Small intestine (tissue), 7 donors: ENCODE measurements at regions not wholly inside any gene's neighbourhood (a gene's known extent, or its start where the extent isn't known, plus 50 kb on each side); places are given as distances from the start of the nearest gene placed in this dataset.
"Not testable (repeated sequence)": the region's sequence is repeated elsewhere in the genome, so short reads cannot be mapped to it uniquely, and the experiment has no call there.

Experiments used
- DNase-seq, 2 donors: peaks; one replicate each; pipeline versions ENCODE4 v3.0.0 to v3.0.0-alpha.2; 2013
- FAIRE-seq: peaks from 2 replicates; lab custom pipeline; 2012; peaks lifted over from hg19 to GRCh38; lab: Jason Lieb, UNC
- H3K27ac ChIP-seq, 3 donors: one replicate each; pipeline ENCODE4 v1.5.1; 2013; ENCODE audit warnings: low read length in 2 of 3, mild to moderate bottlenecking in 2 of 3, control low read depth in 1 of 3, inconsistent platforms in 1 of 3, low read depth in 1 of 3, moderate library complexity in 1 of 3
- H3K27me3 ChIP-seq, 3 donors: one replicate each; pipeline ENCODE4 v1.6.1; 2013; ENCODE audit warnings: low read length in 3 of 3, inconsistent platforms in 1 of 3; ENCODE audit not compliant: control insufficient read depth in 3 of 3, insufficient read depth in 3 of 3
- H3K36me3 ChIP-seq, 3 donors: one replicate each; pipeline ENCODE4 v1.6.1; 2013; ENCODE audit warnings: low read length in 3 of 3, inconsistent platforms in 1 of 3, low read depth in 1 of 3, mild to moderate bottlenecking in 1 of 3, moderate library complexity in 1 of 3; ENCODE audit not compliant: control insufficient read depth in 3 of 3, insufficient read depth in 2 of 3
- H3K4me1 ChIP-seq, 3 donors: one replicate each; pipeline ENCODE4 v1.6.1; 2013; ENCODE audit warnings: low read length in 2 of 3, inconsistent platforms in 1 of 3, low read depth in 1 of 3, mild to moderate bottlenecking in 1 of 3, moderate library complexity in 1 of 3; ENCODE audit not compliant: control insufficient read depth in 3 of 3, insufficient read depth in 2 of 3
- H3K4me3 ChIP-seq, 3 donors: one replicate each; pipeline ENCODE4 v1.5.1; 2013; ENCODE audit warnings: low read length in 3 of 3, control low read depth in 1 of 3, inconsistent platforms in 1 of 3, low read depth in 1 of 3, mild to moderate bottlenecking in 1 of 3, moderate library complexity in 1 of 3
- H3K9me3 ChIP-seq, 2 donors: one replicate each; pipeline ENCODE4 v1.6.1; 2013; ENCODE audit warnings: low read depth in 1 of 2, low read length in 1 of 2; ENCODE audit not compliant: control insufficient read depth in 2 of 2, insufficient read depth in 1 of 2
- WGBS, 3 donors: extraction: QIAGEN DNeasy Blood & Tissue Kit; methylation state at CpG; one replicate each; pipeline ENCODE4 v1.1.7; 2013; 5-methylcytosine and 5-hydroxymethylcytosine counted together
- donor health status: healthy with polysubstance abuse.
- donor health status: control.
- donor health status: control.
- donor health status: Bipolar disorder and iron deficiency.
- donor health status: healthy.

- FAIRE-seq, result no peak
- H3K4me3 ChIP-seq, result no peak overlapping the region
Observed at GRCh38 chr4:128758314-128758922, 51.1 kb upstream of the JADE1 start.

GRCh38 chr4:128757712-128758111 is 51.8 kb upstream of the JADE1 start:
- DNase-seq (no peak), FAIRE-seq (no peak)
- H3K9me3 ChIP-seq, result no peaks in the 10 kb centered on the region
- 45 to 59% (median 58%) methylated on average over 3 of the region's 3 CpGs for whole genome bisulfite sequencing, 3 donors
- H3K27me3 ChIP-seq, result no peaks in the 10 kb centered on the region
- H3K36me3 ChIP-seq, result no peaks in the 10 kb centered on the region
- no peak overlapping the region for H3K27ac ChIP-seq
- no peaks in the 10 kb centered on the region for H3K4me1 ChIP-seq
- no peak overlapping the region for H3K4me3 ChIP-seq

More at GRCh38 chr4:128758314-128758922, 51.1 kb upstream of the JADE1 start:
- no peaks in the 10 kb centered on the region for H3K4me1 ChIP-seq
- WGBS, 3 donors, result 68 to 81% (median 74%) methylated on average over 2 of the region's 2 CpGs
- no peak overlapping the region for H3K27ac ChIP-seq
- no peaks in the 10 kb centered on the region for H3K27me3 ChIP-seq
- no peaks in the 10 kb centered on the region for H3K9me3 ChIP-seq
- no peaks in the 10 kb centered on the region for H3K36me3 ChIP-seq
- DNase-seq, result no peak

GRCh38 chr4:128751354-128751753 is 58.1 kb upstream of the JADE1 start:
- H3K27me3 ChIP-seq, result no peaks in the 10 kb centered on the region
- peak in 1 of 2 donors; percentile 22 for DNase-seq
- no peak overlapping the region for H3K4me3 ChIP-seq
- H3K27ac ChIP-seq, result no peak overlapping the region
- FAIRE-seq, result no peak
- H3K4me1 ChIP-seq, result no peaks in the 10 kb centered on the region
- no peaks in the 10 kb centered on the region for H3K36me3 ChIP-seq
- no peaks in the 10 kb centered on the region for H3K9me3 ChIP-seq
- WGBS, 3 donors, result 75 to 84% (median 78%) methylated on average over 4 of the region's 4 CpGs

GRCh38 chr4:128741748-128742147 is 67.8 kb upstream of the JADE1 start:
- not testable (repeated sequence) for FAIRE-seq, H3K4me1 ChIP-seq, DNase-seq, H3K9me3 ChIP-seq, H3K36me3 ChIP-seq, H3K27ac ChIP-seq, H3K27me3 ChIP-seq, H3K4me3 ChIP-seq
- WGBS, 3 donors, result 91 to 99% (median 94%) methylated on average over 7 of the region's 7 CpGs

GRCh38 chr4:128737098-128737513 is 72.4 kb upstream of the JADE1 start:
- Histone ChIP-seq H3K4me1 (no peaks in the 10 kb centered on the region), H3K36me3 (no peaks in the 10 kb centered on the region), H3K4me3 (no peak overlapping the region), H3K9me3 (peaks cover 0 to 4% of the 10 kb centered on the region in 2 donors), H3K27ac (no peak overlapping the region), H3K27me3 (no peaks in the 10 kb centered on the region)
- no peak for FAIRE-seq
- WGBS, 3 donors, result 62 to 87% (median 79%) methylated on average over 9 of the region's 9 CpGs
- peak in 1 of 2 donors; percentile 36 for DNase-seq

- DNase-seq (no peak), FAIRE-seq (peak; percentile 82)
- H3K9me3 ChIP-seq, result no peaks in the 10 kb centered on the region
- 94 to 98% (median 98%) methylated on average over 2 of the region's 2 CpGs for WGBS, 3 donors
- H3K4me3 ChIP-seq, result no peak overlapping the region
- no peak overlapping the region for H3K27ac ChIP-seq
- no peaks in the 10 kb centered on the region for H3K27me3 ChIP-seq
- H3K36me3 ChIP-seq, result no peaks in the 10 kb centered on the region
- no peaks in the 10 kb centered on the region for H3K4me1 ChIP-seq
Observed at GRCh38 chr4:128735714-128736113, 73.8 kb upstream of the JADE1 start.

GRCh38 chr4:128728190-128728589 is 81.3 kb upstream of the JADE1 start:
- Histone ChIP-seq H3K27me3 (no peaks in the 10 kb centered on the region), H3K27ac (no peak overlapping the region), H3K9me3 (no peaks in the 10 kb centered on the region), H3K36me3 (no peaks in the 10 kb centered on the region), H3K4me1 (peaks cover 0 to 7% (median 0%) of the 10 kb centered on the region in 3 donors), H3K4me3 (no peak overlapping the region)
- FAIRE-seq (no peak), DNase-seq (no peak)
- WGBS, 3 donors, result 93 to 95% (median 94%) methylated on average over 2 of the region's 2 CpGs

GRCh38 chr4:128727658-128728057 is 81.8 kb upstream of the JADE1 start:
- DNase-seq, result no peak
- Histone ChIP-seq H3K9me3 (no peaks in the 10 kb centered on the region), H3K27ac (no peak overlapping the region), H3K4me1 (peaks cover 0 to 7% (median 0%) of the 10 kb centered on the region in 3 donors), H3K27me3 (no peaks in the 10 kb centered on the region), H3K4me3 (no peak overlapping the region), H3K36me3 (no peaks in the 10 kb centered on the region)
- no peak for FAIRE-seq
